Suprapubic skin (tissue), 4 donors: ENCODE measurements at regions not wholly inside any gene's neighbourhood (a gene's known extent, or its start where the extent isn't known, plus 50 kb on each side); places are given as distances from the start of the nearest gene placed in this dataset.

Experiments
- EP300 ChIP-seq: sonication (generic); formaldehyde crosslinking; IDR thresholded peaks from one replicate; pipeline ENCODE4 v1.6.1; 2017; ENCODE audit warnings: antibody characterized with exemption
- POLR2A ChIP-seq, 2 donors: fragments of 450-650 bp; IDR thresholded peaks; one replicate each; pipeline ENCODE4 v1.6.1; 2017; ENCODE audit warnings: antibody characterized with exemption in 2 of 2, mild to moderate bottlenecking in 2 of 2, moderate library complexity in 2 of 2
- POLR2AphosphoS5 ChIP-seq, 3 donors: sonication (generic); formaldehyde crosslinking; IDR thresholded peaks; one replicate each; pipeline ENCODE4 v1.6.1; 2017; ENCODE audit warnings: antibody characterized with exemption in 3 of 3
- TF ChIP-seq, protein P1 (sequence below), 2 donors: fragments of 200-600 bp in 1 of 2; fragments of 450-650 bp in 1 of 2; sonication (generic) in 1 of 2; IDR thresholded peaks; one replicate each; pipeline ENCODE4 v1.5.1; 2016 to 2019; ENCODE audit warnings: antibody characterized with exemption in 2 of 2, mild to moderate bottlenecking in 1 of 2, moderate library complexity in 1 of 2

- TF ChIP-seq, protein P1, sequence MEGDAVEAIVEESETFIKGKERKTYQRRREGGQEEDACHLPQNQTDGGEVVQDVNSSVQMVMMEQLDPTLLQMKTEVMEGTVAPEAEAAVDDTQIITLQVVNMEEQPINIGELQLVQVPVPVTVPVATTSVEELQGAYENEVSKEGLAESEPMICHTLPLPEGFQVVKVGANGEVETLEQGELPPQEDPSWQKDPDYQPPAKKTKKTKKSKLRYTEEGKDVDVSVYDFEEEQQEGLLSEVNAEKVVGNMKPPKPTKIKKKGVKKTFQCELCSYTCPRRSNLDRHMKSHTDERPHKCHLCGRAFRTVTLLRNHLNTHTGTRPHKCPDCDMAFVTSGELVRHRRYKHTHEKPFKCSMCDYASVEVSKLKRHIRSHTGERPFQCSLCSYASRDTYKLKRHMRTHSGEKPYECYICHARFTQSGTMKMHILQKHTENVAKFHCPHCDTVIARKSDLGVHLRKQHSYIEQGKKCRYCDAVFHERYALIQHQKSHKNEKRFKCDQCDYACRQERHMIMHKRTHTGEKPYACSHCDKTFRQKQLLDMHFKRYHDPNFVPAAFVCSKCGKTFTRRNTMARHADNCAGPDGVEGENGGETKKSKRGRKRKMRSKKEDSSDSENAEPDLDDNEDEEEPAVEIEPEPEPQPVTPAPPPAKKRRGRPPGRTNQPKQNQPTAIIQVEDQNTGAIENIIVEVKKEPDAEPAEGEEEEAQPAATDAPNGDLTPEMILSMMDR (IDR thresholded peaks at IDR 0.05): no peak
- TF ChIP-seq POLR2AphosphoS5 (IDR thresholded peaks at IDR 0.05): no peak
- TF ChIP-seq POLR2A (IDR thresholded peaks at IDR 0.05): no peak
- TF ChIP-seq EP300: no peak
These were observed 246.4 kb upstream of the PTBP2 start for GRCh38 chr1:96474985-96475743.
